Endothelial cell (in vitro differentiated cells): ENCODE measurements at regions not wholly inside any gene's neighbourhood (a gene's known extent, or its start where the extent isn't known, plus 50 kb on each side); places are given as distances from the start of the nearest gene placed in this dataset.

ENCODE experiments used
- DNase-seq: peaks from one replicate; pipeline ENCODE4 v3.0.0; 2021; ENCODE audit warnings: low spot score
- H3K27ac Mint-ChIP-seq: one replicate; pipeline ENCODE4 v1.8.0; 2021; ENCODE audit warnings: mixed read lengths, inconsistent platforms; ENCODE audit not compliant: unreplicated experiment
- H3K27me3 Mint-ChIP-seq: one replicate; pipeline ENCODE4 v1.8.0; 2021; ENCODE audit warnings: mild to moderate bottlenecking, moderate library complexity, mixed read lengths, inconsistent platforms; ENCODE audit not compliant: unreplicated experiment
- H3K36me3 Mint-ChIP-seq: one replicate; pipeline ENCODE4 v1.8.0; 2021; ENCODE audit warnings: mild to moderate bottlenecking, low read depth, mixed read lengths, inconsistent platforms; ENCODE audit not compliant: unreplicated experiment
- H3K4me1 Mint-ChIP-seq: one replicate; pipeline ENCODE4 v1.8.0; 2021; ENCODE audit warnings: mild to moderate bottlenecking, mixed read lengths, inconsistent platforms; ENCODE audit not compliant: unreplicated experiment
- H3K4me3 Mint-ChIP-seq: one replicate; pipeline ENCODE4 v1.8.0; 2021; ENCODE audit warnings: mild to moderate bottlenecking, mixed read lengths, inconsistent platforms; ENCODE audit not compliant: unreplicated experiment
- H3K9me3 Mint-ChIP-seq: one replicate; pipeline ENCODE4 v1.8.0; 2021; ENCODE audit warnings: mixed read lengths, inconsistent platforms; ENCODE audit not compliant: unreplicated experiment
- CTCF ChIP-seq: fragments of 200-600 bp; sonication (generic); IDR thresholded peaks from one replicate; pipeline ENCODE4 v1.5.0; 2021; ENCODE audit warnings: antibody characterized with exemption; ENCODE audit not compliant: unreplicated experiment

GRCh38 chr3:177371146-177371545 lies 173.9 kb upstream of the TBL1XR1 start:
- H3K27ac Mint-ChIP-seq: no peak overlapping the region

GRCh38 chr3:177371888-177372287 lies 174.6 kb upstream of the TBL1XR1 start:
- Mint-ChIP-seq H3K4me3 (no peak overlapping the region), H3K36me3 (no peaks in the 10 kb centered on the region), H3K27me3 (no peaks in the 10 kb centered on the region), H3K27ac (no peak overlapping the region), H3K4me1 (no peaks in the 10 kb centered on the region), H3K9me3 (no peaks in the 10 kb centered on the region)
- DNase-seq: no peak
- TF ChIP-seq CTCF: no peak

More at GRCh38 chr3:177371146-177371545, 173.9 kb upstream of the TBL1XR1 start:
- no peak for TF ChIP-seq CTCF
- H3K27me3 Mint-ChIP-seq: no peaks in the 10 kb centered on the region
- H3K4me3 Mint-ChIP-seq: no peak overlapping the region
- DNase-seq: no peak
- H3K4me1 Mint-ChIP-seq: no peaks in the 10 kb centered on the region
- H3K36me3 Mint-ChIP-seq: no peaks in the 10 kb centered on the region
- H3K9me3 Mint-ChIP-seq: no peaks in the 10 kb centered on the region

GRCh38 chr3:177374323-177374722 lies 177.0 kb upstream of the TBL1XR1 start:
- H3K4me1 Mint-ChIP-seq: no peaks in the 10 kb centered on the region
- no peak overlapping the region for H3K27ac Mint-ChIP-seq
- TF ChIP-seq CTCF: no peak
- no peaks in the 10 kb centered on the region for H3K9me3 Mint-ChIP-seq
- H3K27me3 Mint-ChIP-seq: no peaks in the 10 kb centered on the region
- no peaks in the 10 kb centered on the region for H3K36me3 Mint-ChIP-seq
- no peak overlapping the region for H3K4me3 Mint-ChIP-seq
- no peak for DNase-seq

GRCh38 chr3:177375316-177375715 lies 178.0 kb upstream of the TBL1XR1 start:
- no peak overlapping the region for H3K4me3 Mint-ChIP-seq
- no peaks in the 10 kb centered on the region for H3K27me3 Mint-ChIP-seq
- H3K27ac Mint-ChIP-seq: no peak overlapping the region
- H3K4me1 Mint-ChIP-seq: no peaks in the 10 kb centered on the region
- no peaks in the 10 kb centered on the region for H3K9me3 Mint-ChIP-seq
- TF ChIP-seq CTCF: no peak
- no peak for DNase-seq
- H3K36me3 Mint-ChIP-seq: no peaks in the 10 kb centered on the region

- Mint-ChIP-seq H3K36me3 (no peaks in the 10 kb centered on the region), H3K9me3 (no peaks in the 10 kb centered on the region), H3K4me3 (no peak overlapping the region)
Observed at GRCh38 chr3:177377166-177377565, 179.9 kb upstream of the TBL1XR1 start.

More at GRCh38 chr3:177377166-177377565, 179.9 kb upstream of the TBL1XR1 start:
- H3K27ac Mint-ChIP-seq: no peak overlapping the region
- no peaks in the 10 kb centered on the region for H3K27me3 Mint-ChIP-seq
- DNase-seq: no peak
- no peaks in the 10 kb centered on the region for H3K4me1 Mint-ChIP-seq
- no peak for TF ChIP-seq CTCF
